ENCODE measurements at regions not wholly inside any gene's neighbourhood (a gene's known extent, or its start where the extent isn't known, plus 50 kb on each side); places are given as distances from the start of the nearest gene placed in this dataset.

DNA sequence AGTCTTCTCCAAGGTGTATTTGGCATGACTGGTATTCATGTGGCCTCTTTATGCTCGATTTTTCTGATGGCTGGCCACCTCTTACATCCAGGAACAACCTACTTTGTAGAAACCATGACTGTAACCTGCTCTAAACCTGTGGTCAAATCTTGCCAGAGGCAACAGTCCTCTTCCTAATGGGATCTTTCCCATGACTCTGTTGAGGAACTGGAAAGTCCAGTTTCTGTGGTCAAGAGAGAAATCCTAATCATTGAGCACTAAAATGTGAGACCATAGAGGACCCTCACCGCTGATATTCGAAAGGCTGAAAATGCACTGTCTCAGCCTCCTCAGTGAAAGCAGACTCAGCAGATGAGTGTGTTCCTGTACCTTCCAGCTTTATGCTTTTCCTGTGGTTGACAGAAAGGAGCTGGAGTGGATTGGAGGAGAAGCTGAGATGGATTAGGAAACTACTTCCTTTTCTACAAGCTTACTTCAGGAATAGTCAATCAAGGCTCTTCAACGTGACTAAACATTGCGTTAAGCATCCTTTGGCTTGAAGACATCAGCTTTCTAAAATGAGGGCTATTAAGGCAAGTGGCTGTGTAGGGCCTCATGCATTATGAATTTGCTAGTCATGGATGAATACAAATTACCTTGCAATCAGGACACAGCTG is 69.7 kb upstream of the DAPK1 start:
- no peak for FAIRE-seq

DNA sequence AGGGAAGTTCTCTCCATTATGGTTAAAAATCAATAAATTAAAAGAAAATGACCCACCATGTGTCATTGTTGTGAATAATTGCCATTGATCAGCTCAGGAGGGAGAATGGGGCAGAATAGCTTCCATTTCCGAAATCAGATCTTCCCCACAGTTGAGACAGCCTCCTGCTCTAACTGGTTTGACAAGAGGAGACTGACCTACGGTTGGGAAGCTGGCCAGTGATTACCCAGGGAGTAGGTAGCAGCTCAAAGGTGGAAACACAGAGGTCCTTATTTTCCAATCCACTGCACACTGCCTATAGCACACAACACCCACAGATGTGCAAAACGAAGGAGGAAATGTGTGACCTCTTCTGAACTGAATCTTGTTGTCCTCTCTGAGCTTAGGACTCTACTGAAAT is 69.0 kb upstream of the DAPK1 start:
- no peak for FAIRE-seq

DNA sequence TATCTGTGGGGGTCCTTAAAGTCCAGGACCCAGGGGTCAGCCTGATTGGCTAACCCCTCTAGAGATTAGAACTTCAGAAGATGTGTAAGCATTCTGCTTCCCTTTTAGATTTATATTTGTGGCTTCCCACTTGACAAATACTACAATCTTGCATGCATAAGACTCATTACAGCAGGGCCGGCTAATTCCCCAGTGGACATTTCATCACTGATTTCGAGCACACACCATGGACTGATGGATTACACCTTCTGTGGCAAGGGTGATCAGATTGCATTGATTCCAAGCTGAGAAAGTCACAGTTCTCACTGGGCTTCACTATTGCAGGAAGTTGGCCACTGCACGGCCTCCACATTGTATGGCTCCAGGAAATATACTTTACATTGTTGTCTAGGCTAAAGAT is 65.8 kb upstream of the DAPK1 start:
- FAIRE-seq = no peak

DNA sequence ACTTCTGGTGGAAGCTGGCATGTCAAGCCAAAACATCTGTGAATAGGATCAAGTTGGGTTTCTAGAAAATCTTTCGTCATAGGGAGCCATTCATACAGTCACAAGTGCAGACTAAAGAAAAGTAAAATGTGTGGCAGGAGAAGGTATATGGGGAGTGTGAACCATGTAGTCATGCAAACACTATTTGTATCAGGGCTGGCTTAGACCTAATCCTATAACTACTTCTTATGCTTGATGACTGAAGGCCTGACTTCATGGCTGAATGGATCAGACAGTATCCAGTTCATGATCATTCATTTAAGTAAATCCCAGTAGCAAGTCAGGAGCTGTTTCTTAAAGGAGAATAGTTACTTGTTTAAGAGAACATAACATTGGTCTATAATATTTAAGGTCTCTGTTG is 63.8 kb upstream of the DAPK1 start:
- FAIRE-seq = no peak

DNA sequence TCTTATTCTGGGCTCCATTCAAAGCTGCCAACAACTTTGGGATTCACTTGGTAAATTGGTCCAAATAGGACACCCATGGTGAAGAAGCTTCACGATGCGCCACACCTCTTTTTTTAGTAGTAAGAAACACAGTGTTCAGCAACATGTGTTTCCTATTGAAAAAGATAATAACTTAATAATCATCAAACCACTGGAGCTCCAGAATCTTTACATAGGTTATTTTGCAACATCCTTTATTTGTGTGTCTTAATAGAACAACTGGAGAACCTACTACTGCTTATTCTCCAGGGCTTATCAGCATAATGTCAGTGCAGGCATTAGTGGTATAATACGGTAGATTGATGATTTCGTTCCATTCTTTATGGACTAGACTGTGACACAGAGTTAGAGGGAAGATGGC is 63.3 kb upstream of the DAPK1 start:
- no peak for FAIRE-seq

DNA sequence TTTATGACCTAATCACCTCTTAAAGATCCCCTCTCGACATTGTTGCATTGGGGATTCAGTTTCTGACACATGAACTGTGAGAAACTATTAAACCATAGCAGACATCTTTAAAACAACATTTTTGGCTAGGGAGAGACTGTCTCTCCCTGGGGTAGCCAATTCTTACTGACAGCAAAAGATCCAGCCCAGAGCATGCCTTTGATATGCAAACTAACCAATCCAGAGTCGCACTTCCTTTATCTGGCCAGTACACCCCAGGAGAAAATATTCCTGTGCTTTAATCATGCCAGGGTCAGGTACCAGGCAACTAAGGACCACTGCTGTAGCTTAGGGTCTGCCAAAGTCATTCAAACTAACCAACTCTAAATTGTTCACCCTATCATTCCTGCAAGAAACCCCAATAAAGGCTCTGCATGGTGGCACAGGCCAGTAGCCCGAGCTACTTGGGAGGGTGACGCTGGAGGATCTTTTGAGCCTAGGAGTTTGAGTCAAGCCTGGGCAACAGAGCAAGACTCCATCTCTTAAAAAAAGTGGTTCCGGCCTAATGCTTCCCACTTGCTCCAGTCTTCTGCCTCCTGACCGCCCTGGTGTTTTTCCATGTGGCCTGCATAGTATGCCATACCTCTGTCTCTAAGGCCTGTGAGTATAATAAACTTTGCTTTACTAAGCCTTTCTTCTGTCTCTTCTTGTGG is 62.3 kb upstream of the DAPK1 start:
- no peak for FAIRE-seq

DNA sequence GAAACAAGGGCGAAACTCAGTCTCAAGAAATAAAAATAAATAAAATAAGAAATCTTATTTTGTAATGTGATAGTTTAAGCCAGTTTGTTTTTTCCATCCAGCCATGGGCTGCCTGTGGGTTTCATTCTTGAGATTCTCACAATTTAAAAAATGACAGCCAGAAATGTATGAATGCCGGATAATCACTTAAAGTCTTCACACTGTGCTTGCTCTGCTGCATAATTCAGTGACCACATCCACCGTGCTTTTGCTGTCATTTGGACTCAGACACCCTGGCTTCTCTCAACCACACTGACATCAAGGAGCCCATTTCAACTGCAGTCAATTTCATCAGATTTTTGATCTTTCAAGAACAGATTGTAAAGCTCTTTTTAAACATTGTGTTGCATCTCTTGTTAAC is 61.0 kb upstream of the DAPK1 start:
- no peak for FAIRE-seq

DNA sequence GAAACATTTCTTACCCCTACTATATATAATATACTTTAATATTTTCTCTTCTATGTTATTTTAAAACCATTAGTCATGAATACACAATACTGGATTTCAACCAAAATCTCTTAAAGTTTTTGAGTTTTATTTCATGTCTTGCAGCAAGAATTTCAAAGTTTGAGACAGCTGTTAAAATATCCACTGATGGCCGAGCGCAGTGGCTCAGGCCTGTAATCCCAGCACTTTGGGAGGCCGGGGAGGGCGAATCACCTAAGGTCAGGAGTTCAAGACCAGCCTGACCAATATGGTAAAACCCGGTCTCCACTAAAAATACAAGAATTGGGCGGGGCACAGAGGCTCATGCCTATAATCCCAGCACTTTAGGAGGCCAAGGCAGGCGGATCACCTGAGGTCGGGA is 59.7 kb upstream of the DAPK1 start:
- FAIRE-seq = no peak

DNA sequence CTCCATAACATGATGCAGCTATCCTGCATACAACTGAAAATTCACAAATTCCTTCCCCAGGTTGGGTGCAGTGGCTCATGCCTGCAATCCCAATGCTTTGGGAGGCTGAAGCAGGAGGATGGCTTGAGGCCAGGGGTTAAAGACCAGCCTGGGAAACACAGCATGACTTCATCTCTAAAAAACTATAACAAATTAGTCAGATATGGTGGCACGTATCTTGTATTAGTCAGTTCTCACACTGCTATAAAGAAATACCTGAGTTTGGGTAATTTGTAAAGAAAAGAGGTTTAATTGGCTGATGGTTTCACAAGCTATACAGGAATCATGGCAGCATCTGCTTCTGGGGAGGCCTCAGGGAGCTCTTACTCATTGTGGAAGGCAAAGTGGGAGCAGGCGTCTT is 56.4 kb upstream of the DAPK1 start:
- no peak for FAIRE-seq

DNA sequence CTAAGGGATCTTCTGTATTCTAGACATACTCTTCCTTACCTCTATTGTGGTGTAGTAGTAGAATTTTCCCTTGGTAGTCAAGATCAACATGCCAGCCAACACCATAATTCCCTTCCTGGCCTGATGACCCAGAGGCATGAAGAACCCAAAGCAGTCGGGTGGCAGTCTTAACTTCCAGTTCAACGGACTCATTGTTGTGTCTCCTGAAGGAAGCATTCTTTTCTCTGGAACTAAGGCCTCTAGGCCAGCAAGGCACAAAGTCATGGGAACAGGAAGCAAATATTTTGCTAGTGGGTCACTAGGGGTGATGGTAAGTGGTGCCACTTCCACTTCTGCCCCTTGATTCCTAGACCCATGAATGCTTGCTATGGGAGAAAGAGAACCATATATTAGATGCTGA is 55.2 kb upstream of the DAPK1 start:
- no peak for FAIRE-seq

DNA sequence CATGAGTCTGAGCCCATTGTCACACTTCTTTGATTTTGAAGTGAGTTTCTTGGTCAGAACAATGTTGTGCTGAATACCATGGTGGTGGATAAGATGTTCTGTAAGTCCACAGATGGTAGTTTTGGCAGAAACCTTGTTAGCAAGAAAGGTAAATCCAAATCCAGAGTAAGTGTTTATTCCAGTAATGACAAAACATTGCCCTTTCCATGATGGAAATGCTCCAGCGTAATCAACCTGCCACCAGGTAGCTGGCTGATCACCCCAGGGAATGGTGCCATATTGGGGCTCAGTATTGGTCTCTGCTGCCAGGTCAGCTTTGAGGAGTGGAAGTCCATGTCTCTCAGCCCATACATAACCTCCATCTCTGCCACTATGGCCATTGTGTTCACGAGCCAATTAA is 54.7 kb upstream of the DAPK1 start:
- FAIRE-seq = no peak

DNA sequence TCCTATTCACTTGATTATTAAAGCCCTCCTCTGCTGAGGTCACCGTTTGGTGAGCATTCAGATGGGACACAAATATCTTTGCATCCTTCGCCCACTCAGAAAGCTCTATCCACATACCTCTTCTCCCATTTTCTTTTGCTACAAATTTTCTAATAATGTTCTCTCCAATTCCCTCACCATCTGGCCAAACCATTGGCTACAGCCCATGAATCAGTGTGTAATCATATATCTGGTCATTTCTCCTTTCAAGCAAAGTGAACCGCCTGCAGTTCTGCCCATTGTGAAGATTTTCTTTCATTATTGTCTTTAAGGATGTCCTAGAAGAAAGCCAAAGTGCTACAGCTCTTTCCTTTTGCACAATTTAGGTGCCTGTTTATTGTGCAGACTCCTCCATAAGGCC is 54.2 kb upstream of the DAPK1 start:
- FAIRE-seq = no peak

DNA sequence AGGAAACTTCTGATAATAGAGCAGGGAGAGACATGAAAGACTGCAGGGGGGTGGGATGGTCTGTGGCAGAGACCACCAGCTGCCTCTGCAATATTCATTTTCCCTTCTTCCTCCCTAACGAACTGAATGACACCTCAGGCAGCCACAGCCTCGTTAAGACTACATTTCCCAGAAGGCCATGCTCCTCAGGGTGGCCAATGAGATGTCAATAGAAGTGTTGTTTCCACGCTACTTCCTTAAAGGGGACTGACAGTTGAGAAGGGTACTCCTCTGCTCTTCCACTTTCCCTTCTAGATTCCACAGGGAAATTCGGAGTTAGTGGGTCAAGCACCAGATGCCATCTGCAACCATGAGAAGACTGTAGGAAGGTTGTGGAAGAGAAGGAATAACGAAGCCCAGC is 52.0 kb upstream of the DAPK1 start:
- FAIRE-seq = no peak

DNA sequence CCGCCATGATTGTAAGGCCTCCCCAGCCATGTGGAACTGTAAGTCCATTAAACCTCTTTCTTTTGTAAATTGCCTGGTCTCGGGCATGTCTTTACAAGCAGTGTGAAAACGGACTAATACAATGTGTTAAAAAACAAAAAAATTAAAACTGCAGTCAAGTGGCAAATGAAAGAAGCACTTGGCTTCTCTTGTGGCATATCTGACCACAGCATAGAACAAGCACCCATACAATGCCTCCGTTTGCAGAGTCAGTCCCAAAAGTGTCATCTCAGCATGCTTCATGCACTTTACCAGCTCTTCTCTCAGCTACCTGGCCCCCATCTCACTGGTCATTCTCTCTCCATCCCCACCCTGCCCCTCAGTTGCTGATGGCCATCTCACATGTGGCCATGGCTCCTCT is 51.1 kb upstream of the DAPK1 start:
- no peak for FAIRE-seq

DNA sequence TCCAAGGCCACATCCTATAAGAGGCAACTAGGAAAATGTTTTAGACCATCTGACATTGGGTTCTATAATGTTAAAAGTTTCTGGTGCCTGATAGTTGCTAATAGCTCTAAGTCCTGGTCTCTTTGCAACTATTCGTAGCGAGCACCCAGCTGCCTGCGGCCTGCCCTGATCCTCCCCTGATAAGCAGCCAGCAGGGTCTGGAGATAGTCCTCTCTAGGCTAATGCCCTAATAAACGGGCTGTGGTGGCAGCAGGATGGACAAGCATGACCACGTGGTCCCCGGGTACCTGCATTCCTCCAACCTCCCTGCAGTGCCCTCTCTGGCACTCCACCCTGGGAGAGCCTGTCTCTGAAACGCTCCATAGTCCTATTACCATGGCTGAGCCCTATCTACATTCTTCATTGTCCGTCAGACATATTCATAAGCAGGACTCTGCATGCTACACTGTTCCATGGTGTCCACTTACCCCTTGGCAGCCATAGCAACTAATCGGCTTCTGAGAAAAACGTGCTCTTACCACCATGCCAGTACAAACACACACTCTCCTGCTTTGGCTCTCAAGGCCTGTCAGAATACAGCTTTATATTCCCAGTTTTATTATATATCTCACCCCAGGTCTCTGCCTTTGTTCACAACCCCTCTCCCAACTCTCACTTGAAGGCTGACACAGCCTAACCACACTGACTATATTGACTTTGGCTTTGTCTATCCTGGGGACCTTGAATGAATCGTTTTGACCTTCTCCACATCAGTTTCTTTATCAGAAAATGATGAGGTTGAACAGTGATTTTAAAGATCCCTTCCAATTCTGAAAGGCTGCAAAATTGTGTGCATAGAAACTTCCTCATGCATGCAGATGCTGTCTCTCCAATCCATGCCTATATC is 49.9 kb upstream of the DAPK1 start:
- no peak for FAIRE-seq
